Skeletal muscle satellite cell (primary cell): ENCODE measurements at regions not wholly inside any gene's neighbourhood (a gene's known extent, or its start where the extent isn't known, plus 50 kb on each side); places are given as distances from the start of the nearest gene placed in this dataset.
A peak's percentile ranks its signal among the peaks of the same experiment; 100 is the strongest.
"Not testable (repeated sequence)": the region's sequence is repeated elsewhere in the genome, so short reads cannot be mapped to it uniquely, and the experiment has no call there.

Source experiments
- H3K27me3 ChIP-seq: 2 replicates; pipeline ENCODE4 v1.7.0; 2013; ENCODE audit warnings: low read length; ENCODE audit not compliant: control insufficient read depth, insufficient read depth
- H3K36me3 ChIP-seq: 2 replicates; pipeline ENCODE4 v1.7.0; 2013; ENCODE audit warnings: mild to moderate bottlenecking, control low read depth, low read length; ENCODE audit not compliant: insufficient read depth
- H3K4me1 ChIP-seq: 2 replicates; pipeline ENCODE4 v1.7.0; 2013; ENCODE audit warnings: low read length; ENCODE audit not compliant: control insufficient read depth, insufficient read depth
- H3K4me2 ChIP-seq: 2 replicates; pipeline ENCODE4 v1.7.0; 2013; ENCODE audit warnings: mild to moderate bottlenecking, low read length
- H3K4me3 ChIP-seq: 2 replicates; pipeline ENCODE4 v1.7.0; 2013; ENCODE audit warnings: low read length
- H3K9ac ChIP-seq: 2 replicates; pipeline ENCODE4 v1.7.0; 2013; ENCODE audit warnings: mild to moderate bottlenecking, low read depth, low read length, moderate library complexity
- H3K9me3 ChIP-seq: replicated peaks from 2 replicates; pipeline ENCODE4 v1.7.0; 2013; ENCODE audit warnings: mild to moderate bottlenecking, control low read depth, low read length

- H3K9me3 ChIP-seq: no peaks in the 10 kb centered on the region
- H3K4me1 ChIP-seq: peaks cover 11% of the 10 kb centered on the region
- no peak overlapping the region for H3K9ac ChIP-seq
- no peak overlapping the region for H3K4me2 ChIP-seq
- H3K27me3 ChIP-seq: no peaks in the 10 kb centered on the region
- H3K36me3 ChIP-seq: no peaks in the 10 kb centered on the region
- no peak overlapping the region for H3K4me3 ChIP-seq
These were observed 54.7 kb upstream of the NRIP1 start for GRCh38 chr21:15119486-15119885.

GRCh38 chr21:15121097-15121654, 56.4 kb upstream of the NRIP1 start:
- Histone ChIP-seq H3K36me3 (no peaks in the 10 kb centered on the region), H3K4me2 (peak overlapping the region; percentile 57), H3K4me1 (peaks cover 11% of the 10 kb centered on the region), H3K9ac (no peak overlapping the region), H3K4me3 (no peak overlapping the region), H3K27me3 (no peaks in the 10 kb centered on the region), H3K9me3 (no peaks in the 10 kb centered on the region)

GRCh38 chr21:15121655-15122120, 56.9 kb upstream of the NRIP1 start:
- Histone ChIP-seq H3K4me1 (peaks cover 11% of the 10 kb centered on the region), H3K9me3 (no peaks in the 10 kb centered on the region), H3K4me3 (no peak overlapping the region), H3K27me3 (no peaks in the 10 kb centered on the region), H3K4me2 (peak overlapping the region; percentile 57), H3K9ac (no peak overlapping the region), H3K36me3 (no peaks in the 10 kb centered on the region)

- H3K4me2 ChIP-seq: peak overlapping the region; percentile 57
- peaks cover 11% of the 10 kb centered on the region for H3K4me1 ChIP-seq
- no peaks in the 10 kb centered on the region for H3K9me3 ChIP-seq
- no peak overlapping the region for H3K4me3 ChIP-seq
- no peaks in the 10 kb centered on the region for H3K27me3 ChIP-seq
- H3K9ac ChIP-seq: no peak overlapping the region
- H3K36me3 ChIP-seq: no peaks in the 10 kb centered on the region
These were observed 57.4 kb upstream of the NRIP1 start for GRCh38 chr21:15122241-15122640.

GRCh38 chr21:15124731-15125130, 59.9 kb upstream of the NRIP1 start:
- H3K9ac ChIP-seq: no peak overlapping the region
- H3K27me3 ChIP-seq: no peaks in the 10 kb centered on the region
- H3K4me1 ChIP-seq: peaks cover 11% of the 10 kb centered on the region
- H3K4me2 ChIP-seq: no peak overlapping the region
- H3K36me3 ChIP-seq: no peaks in the 10 kb centered on the region
- no peaks in the 10 kb centered on the region for H3K9me3 ChIP-seq
- no peak overlapping the region for H3K4me3 ChIP-seq

GRCh38 chr21:15126948-15127347, 62.1 kb upstream of the NRIP1 start:
- H3K4me3 ChIP-seq: no peak overlapping the region
- no peak overlapping the region for H3K4me2 ChIP-seq
- no peaks in the 10 kb centered on the region for H3K9me3 ChIP-seq
- H3K4me1 ChIP-seq: peaks cover 3% of the 10 kb centered on the region
- H3K27me3 ChIP-seq: no peaks in the 10 kb centered on the region
- no peaks in the 10 kb centered on the region for H3K36me3 ChIP-seq
- H3K9ac ChIP-seq: no peak overlapping the region

GRCh38 chr21:15127437-15127836, 62.6 kb upstream of the NRIP1 start:
- Histone ChIP-seq H3K9me3 (no peaks in the 10 kb centered on the region), H3K9ac (no peak overlapping the region)

GRCh38 chr21:15128267-15128666, 63.5 kb upstream of the NRIP1 start:
- no peaks in the 10 kb centered on the region for H3K9me3 ChIP-seq
- H3K36me3 ChIP-seq: no peaks in the 10 kb centered on the region
- no peak overlapping the region for H3K4me2 ChIP-seq
- no peaks in the 10 kb centered on the region for H3K27me3 ChIP-seq
- H3K9ac ChIP-seq: no peak overlapping the region
- H3K4me3 ChIP-seq: no peak overlapping the region
- no peaks in the 10 kb centered on the region for H3K4me1 ChIP-seq

More at GRCh38 chr21:15127437-15127836, 62.6 kb upstream of the NRIP1 start:
- Histone ChIP-seq H3K27me3 (no peaks in the 10 kb centered on the region), H3K4me1 (no peaks in the 10 kb centered on the region), H3K4me3 (no peak overlapping the region), H3K36me3 (no peaks in the 10 kb centered on the region), H3K4me2 (no peak overlapping the region)

GRCh38 chr21:15128714-15129113, 63.9 kb upstream of the NRIP1 start:
- H3K4me1 ChIP-seq, H3K27me3 ChIP-seq, H3K4me3 ChIP-seq, H3K4me2 ChIP-seq, H3K9me3 ChIP-seq, H3K9ac ChIP-seq, H3K36me3 ChIP-seq: not testable (repeated sequence)

GRCh38 chr21:15130326-15130725, 65.5 kb upstream of the NRIP1 start:
- H3K4me3 ChIP-seq: no peak overlapping the region
- no peaks in the 10 kb centered on the region for H3K36me3 ChIP-seq
- H3K27me3 ChIP-seq: no peaks in the 10 kb centered on the region
- H3K9ac ChIP-seq: no peak overlapping the region
- H3K4me2 ChIP-seq: no peak overlapping the region
- no peaks in the 10 kb centered on the region for H3K4me1 ChIP-seq
- no peaks in the 10 kb centered on the region for H3K9me3 ChIP-seq

- Histone ChIP-seq H3K9ac (no peak overlapping the region), H3K4me3 (no peak overlapping the region), H3K9me3 (no peaks in the 10 kb centered on the region), H3K4me2 (no peak overlapping the region), H3K4me1 (no peaks in the 10 kb centered on the region), H3K36me3 (no peaks in the 10 kb centered on the region), H3K27me3 (no peaks in the 10 kb centered on the region)
These were observed 66.0 kb upstream of the NRIP1 start for GRCh38 chr21:15130751-15131150.

- no peak overlapping the region for H3K4me2 ChIP-seq
- no peak overlapping the region for H3K9ac ChIP-seq
- H3K9me3 ChIP-seq: no peaks in the 10 kb centered on the region
- no peaks in the 10 kb centered on the region for H3K27me3 ChIP-seq
- no peaks in the 10 kb centered on the region for H3K36me3 ChIP-seq
- no peaks in the 10 kb centered on the region for H3K4me1 ChIP-seq
- H3K4me3 ChIP-seq: no peak overlapping the region
These were observed 68.0 kb upstream of the NRIP1 start for GRCh38 chr21:15132781-15133180.
